ENCODE measurements at regions not wholly inside any gene's neighbourhood (a gene's known extent, or its start where the extent isn't known, plus 50 kb on each side); places are given as distances from the start of the nearest gene placed in this dataset.

GRCh38 chr4:136007991-136008390 lies 1524.3 kb downstream of the PCDH18 start:
- no peak for TF ChIP-seq POLR2A (IDR thresholded peaks at IDR 0.05)
- TF ChIP-seq CTCF (IDR thresholded peaks at IDR 0.05) = no peak
